Activated naive CD4-positive, alpha-beta T cell treated with anti-CD3 and anti-CD28 coated beads, Interleukin-2, amount 50 U/mL, for 24 hours (primary cell): ENCODE measurements at regions not wholly inside any gene's neighbourhood (a gene's known extent, or its start where the extent isn't known, plus 50 kb on each side); places are given as distances from the start of the nearest gene placed in this dataset.
"Not testable (repeated sequence)": the region's sequence is repeated elsewhere in the genome, so short reads cannot be mapped to it uniquely, and the experiment has no call there.

Experiments
- H3K27ac Mint-ChIP-seq: one replicate; pipeline ENCODE4 v1.8.0; 2021; ENCODE audit warnings: mild to moderate bottlenecking, mixed read lengths
- H3K27me3 Mint-ChIP-seq: one replicate; pipeline ENCODE4 v1.8.0; 2021; ENCODE audit warnings: mixed read lengths
- H3K36me3 Mint-ChIP-seq: one replicate; pipeline ENCODE4 v1.8.0; 2021; ENCODE audit warnings: mixed read lengths
- H3K4me1 Mint-ChIP-seq: one replicate; pipeline ENCODE4 v1.8.0; 2021; ENCODE audit warnings: mixed read lengths
- H3K4me3 Mint-ChIP-seq: one replicate; pipeline ENCODE4 v1.8.0; 2021; ENCODE audit warnings: mild to moderate bottlenecking, mixed read lengths
- H3K9me3 Mint-ChIP-seq: one replicate; pipeline ENCODE4 v1.8.0; 2021; ENCODE audit warnings: mixed read lengths

- peaks cover 12% of the 10 kb centered on the region for H3K9me3 Mint-ChIP-seq
- no peak overlapping the region for H3K27ac Mint-ChIP-seq
- no peak overlapping the region for H3K4me3 Mint-ChIP-seq
- H3K36me3 Mint-ChIP-seq = no peaks in the 10 kb centered on the region
- no peaks in the 10 kb centered on the region for H3K4me1 Mint-ChIP-seq
- H3K27me3 Mint-ChIP-seq = peaks cover 1% of the 10 kb centered on the region
Measured at GRCh38 chr2:4053769-4054493, 350.6 kb downstream of the DCDC2C start.

GRCh38 chr2:4066217-4066616, 362.8 kb downstream of the DCDC2C start:
- Mint-ChIP-seq H3K4me3 (no peak overlapping the region), H3K4me1 (no peaks in the 10 kb centered on the region), H3K36me3 (no peaks in the 10 kb centered on the region), H3K27ac (no peak overlapping the region), H3K9me3 (peaks cover 5% of the 10 kb centered on the region), H3K27me3 (no peaks in the 10 kb centered on the region)

DNA sequence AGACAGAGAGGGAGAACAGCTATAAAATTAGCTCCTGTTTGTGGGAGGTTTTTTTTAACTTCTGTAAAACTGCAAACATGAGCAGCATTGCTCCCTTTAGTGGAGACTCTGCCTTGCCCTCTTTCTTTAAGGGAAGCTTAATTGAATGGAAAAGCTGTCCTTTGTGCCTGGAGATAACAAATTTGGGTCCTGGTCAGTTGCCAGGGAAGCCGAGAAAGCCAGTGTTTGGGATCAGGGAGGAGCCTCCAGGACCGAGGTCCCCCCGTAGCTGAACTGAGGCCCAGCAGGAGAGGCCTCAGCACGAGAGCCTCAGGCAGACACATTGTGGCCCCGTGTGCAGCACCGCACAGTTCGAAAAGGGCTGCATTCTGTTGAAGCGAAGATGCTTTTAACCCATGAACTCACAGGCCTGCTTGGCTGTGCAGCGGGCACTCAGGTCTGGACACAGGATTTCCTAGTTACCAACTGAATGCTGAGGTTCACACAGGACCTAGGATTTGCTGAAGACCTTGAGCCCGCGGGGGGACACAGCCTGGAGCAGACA, 369.7 kb downstream of the DCDC2C start:
- H3K9me3 Mint-ChIP-seq = peaks cover 5% of the 10 kb centered on the region
- H3K27me3 Mint-ChIP-seq = no peaks in the 10 kb centered on the region
- H3K27ac Mint-ChIP-seq = no peak overlapping the region

DNA sequence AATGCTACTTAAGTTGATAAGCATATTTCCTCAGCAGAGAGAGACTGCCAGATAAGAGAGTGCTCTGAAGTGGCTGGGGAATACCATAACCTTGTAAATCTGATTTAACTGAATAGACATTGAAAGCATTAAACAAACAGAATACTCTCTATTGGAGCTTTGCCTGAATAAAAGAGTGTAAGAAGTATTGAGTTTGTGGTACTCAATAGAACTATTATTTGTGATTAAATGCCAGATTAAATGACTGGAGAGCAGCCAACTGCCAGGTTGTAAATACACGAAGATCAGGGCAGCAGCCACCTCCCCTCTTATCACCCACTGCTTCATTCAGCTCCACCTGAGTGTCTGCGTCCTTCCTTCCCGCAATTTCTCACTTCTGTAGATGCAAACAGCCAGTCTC, 373.6 kb downstream of the DCDC2C start:
- Mint-ChIP-seq H3K36me3 (no peaks in the 10 kb centered on the region), H3K27me3 (no peaks in the 10 kb centered on the region), H3K4me1 (no peaks in the 10 kb centered on the region), H3K27ac (no peak overlapping the region), H3K4me3 (no peak overlapping the region), H3K9me3 (peaks cover 5% of the 10 kb centered on the region)

More for the DNA sequence above, 369.7 kb downstream of the DCDC2C start:
- H3K36me3 Mint-ChIP-seq = no peaks in the 10 kb centered on the region
- no peak overlapping the region for H3K4me3 Mint-ChIP-seq
- H3K4me1 Mint-ChIP-seq = no peaks in the 10 kb centered on the region

- no peak overlapping the region for H3K27ac Mint-ChIP-seq
- H3K36me3 Mint-ChIP-seq = no peaks in the 10 kb centered on the region
- no peaks in the 10 kb centered on the region for H3K4me1 Mint-ChIP-seq
- no peak overlapping the region for H3K4me3 Mint-ChIP-seq
- peaks cover 14% of the 10 kb centered on the region for H3K9me3 Mint-ChIP-seq
- H3K27me3 Mint-ChIP-seq = peaks cover 2% of the 10 kb centered on the region
Measured at GRCh38 chr2:4085186-4085585, 381.8 kb downstream of the DCDC2C start.

- Mint-ChIP-seq H3K9me3 (peaks cover 5% of the 10 kb centered on the region), H3K4me3 (no peak overlapping the region), H3K27ac (no peak overlapping the region), H3K27me3 (no peaks in the 10 kb centered on the region), H3K36me3 (no peaks in the 10 kb centered on the region), H3K4me1 (no peaks in the 10 kb centered on the region)
Measured at GRCh38 chr2:4090668-4091630, 387.6 kb downstream of the DCDC2C start.

GRCh38 chr2:4091869-4092268, 388.5 kb downstream of the DCDC2C start:
- no peaks in the 10 kb centered on the region for H3K36me3 Mint-ChIP-seq
- H3K27me3 Mint-ChIP-seq = no peaks in the 10 kb centered on the region
- H3K4me3 Mint-ChIP-seq = no peak overlapping the region
- H3K9me3 Mint-ChIP-seq = peaks cover 5% of the 10 kb centered on the region
- H3K4me1 Mint-ChIP-seq = no peaks in the 10 kb centered on the region
- no peak overlapping the region for H3K27ac Mint-ChIP-seq

DNA sequence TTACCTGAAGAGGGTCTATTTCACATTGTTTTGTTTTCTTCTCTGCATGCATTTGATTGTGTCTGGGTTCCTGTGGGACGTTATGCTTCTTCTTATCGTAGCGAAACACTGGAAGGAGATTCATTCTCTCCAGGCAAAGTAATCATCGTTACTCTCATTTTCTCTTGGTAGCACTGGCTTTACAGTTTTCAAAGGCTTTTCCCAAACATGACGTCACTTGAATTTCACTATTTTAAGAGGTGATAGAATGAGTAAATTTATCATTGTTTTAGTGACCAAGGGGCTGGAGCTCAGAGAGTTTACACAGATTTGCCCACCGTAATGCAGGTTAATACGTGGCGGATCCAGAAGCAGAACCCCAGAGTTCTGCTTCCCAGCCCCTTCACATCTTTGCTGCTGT, 391.4 kb downstream of the DCDC2C start:
- Mint-ChIP-seq H3K4me1 (no peaks in the 10 kb centered on the region), H3K27me3 (no peaks in the 10 kb centered on the region), H3K9me3 (no peaks in the 10 kb centered on the region), H3K4me3 (no peak overlapping the region), H3K36me3 (no peaks in the 10 kb centered on the region), H3K27ac (no peak overlapping the region)

GRCh38 chr2:4096978-4097766, 393.8 kb downstream of the DCDC2C start:
- H3K4me1 Mint-ChIP-seq = no peaks in the 10 kb centered on the region
- no peaks in the 10 kb centered on the region for H3K27me3 Mint-ChIP-seq
- H3K36me3 Mint-ChIP-seq = no peaks in the 10 kb centered on the region
- no peak overlapping the region for H3K4me3 Mint-ChIP-seq
- no peak overlapping the region for H3K27ac Mint-ChIP-seq
- H3K9me3 Mint-ChIP-seq = no peaks in the 10 kb centered on the region

GRCh38 chr2:4098137-4098536, 394.8 kb downstream of the DCDC2C start:
- no peaks in the 10 kb centered on the region for H3K9me3 Mint-ChIP-seq
- H3K4me3 Mint-ChIP-seq = no peak overlapping the region
- no peak overlapping the region for H3K27ac Mint-ChIP-seq
- H3K36me3 Mint-ChIP-seq = no peaks in the 10 kb centered on the region
- H3K4me1 Mint-ChIP-seq = no peaks in the 10 kb centered on the region
- H3K27me3 Mint-ChIP-seq = no peaks in the 10 kb centered on the region

DNA sequence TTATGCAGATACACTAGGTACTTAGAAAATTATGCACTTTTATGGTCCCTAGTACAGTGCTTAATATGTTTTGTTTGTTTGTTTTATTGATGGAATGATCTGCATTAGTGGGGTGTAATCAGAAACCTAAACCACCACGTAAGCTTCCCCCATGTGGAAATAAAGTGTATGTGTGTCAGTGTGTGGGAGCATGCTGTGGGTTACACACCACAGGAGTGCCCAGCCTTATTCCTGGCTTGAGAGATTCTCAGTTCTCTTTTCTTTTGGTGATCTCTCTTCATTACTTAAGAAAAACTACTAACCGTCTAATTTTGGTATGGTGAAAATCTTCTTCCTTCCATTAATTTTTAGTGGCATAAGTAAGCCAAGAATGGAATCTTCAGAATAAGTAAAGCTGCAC, 398.6 kb downstream of the DCDC2C start:
- Mint-ChIP-seq H3K27ac (no peak overlapping the region), H3K36me3 (no peaks in the 10 kb centered on the region), H3K9me3 (no peaks in the 10 kb centered on the region), H3K4me3 (no peak overlapping the region), H3K27me3 (no peaks in the 10 kb centered on the region), H3K4me1 (no peaks in the 10 kb centered on the region)

- Mint-ChIP-seq H3K27ac (no peak overlapping the region), H3K36me3 (no peaks in the 10 kb centered on the region), H3K4me3 (no peak overlapping the region), H3K4me1 (no peaks in the 10 kb centered on the region), H3K27me3 (no peaks in the 10 kb centered on the region), H3K9me3 (no peaks in the 10 kb centered on the region)
Measured at GRCh38 chr2:4107179-4107578, 403.8 kb downstream of the DCDC2C start.

GRCh38 chr2:4110273-4110672, 406.9 kb downstream of the DCDC2C start:
- no peaks in the 10 kb centered on the region for H3K27me3 Mint-ChIP-seq
- H3K4me1 Mint-ChIP-seq = no peaks in the 10 kb centered on the region
- no peak overlapping the region for H3K4me3 Mint-ChIP-seq
- H3K36me3 Mint-ChIP-seq = no peaks in the 10 kb centered on the region
- H3K27ac Mint-ChIP-seq = no peak overlapping the region
- no peaks in the 10 kb centered on the region for H3K9me3 Mint-ChIP-seq

DNA sequence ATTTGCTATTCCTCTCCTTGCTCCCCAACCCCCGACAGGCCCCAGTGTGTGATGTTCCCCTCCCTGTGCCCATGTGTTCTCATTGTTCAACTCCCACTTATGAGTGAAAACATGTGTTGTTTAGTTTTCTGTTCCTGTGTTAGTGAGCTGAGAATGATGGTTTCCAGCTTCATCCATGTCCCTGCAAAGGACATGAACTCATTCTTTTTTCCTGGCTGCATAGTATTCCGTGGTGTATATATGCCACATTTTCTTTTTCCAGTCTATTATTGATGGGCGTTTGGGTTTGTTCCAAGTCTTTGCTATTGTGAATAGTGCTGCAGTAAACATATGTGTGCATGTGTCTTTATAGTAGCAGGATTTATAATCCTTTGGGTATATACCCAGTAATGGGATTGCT, 412.1 kb downstream of the DCDC2C start:
- H3K27me3 Mint-ChIP-seq, H3K27ac Mint-ChIP-seq, H3K4me1 Mint-ChIP-seq, H3K36me3 Mint-ChIP-seq, H3K4me3 Mint-ChIP-seq: not testable (repeated sequence)
- peaks cover 18% of the 10 kb centered on the region for H3K9me3 Mint-ChIP-seq

- Mint-ChIP-seq H3K4me1 (no peaks in the 10 kb centered on the region), H3K27me3 (no peaks in the 10 kb centered on the region), H3K9me3 (peaks cover 11% of the 10 kb centered on the region), H3K27ac (no peak overlapping the region), H3K4me3 (no peak overlapping the region), H3K36me3 (no peaks in the 10 kb centered on the region)
Measured at GRCh38 chr2:4122726-4123125, 419.4 kb downstream of the DCDC2C start.
